ENCODE measurements at regions not wholly inside any gene's neighbourhood (a gene's known extent, or its start where the extent isn't known, plus 50 kb on each side); places are given as distances from the start of the nearest gene placed in this dataset.
"Not testable (repeated sequence)": the region's sequence is repeated elsewhere in the genome, so short reads cannot be mapped to it uniquely, and the experiment has no call there.

GRCh38 chr2:84306361-84306760 lies 152.7 kb downstream of the SUCLG1 start:
- peaks cover 49% of the 10 kb centered on the region for H3K27me3 ChIP-seq (replicated peaks; ENCODE audit: control insufficient read depth, insufficient read depth, low read length)
- no peaks in the 10 kb centered on the region for H3K36me3 ChIP-seq (ENCODE audit: control insufficient read depth, insufficient read depth, low read length, severe bottlenecking)
- no peaks in the 10 kb centered on the region for H3K4me1 ChIP-seq (ENCODE audit: control insufficient read depth, insufficient read depth, low read length)
- H3K9me3 ChIP-seq (ENCODE audit: control insufficient read depth, low read length), result peaks cover 11% of the 10 kb centered on the region
- no peak overlapping the region for H3K9ac ChIP-seq (ENCODE audit: low read length)
- no peak for DNase-seq (ENCODE audit: low read depth)
- no peak overlapping the region for H3K4me3 ChIP-seq (ENCODE audit: low read length)

DNA sequence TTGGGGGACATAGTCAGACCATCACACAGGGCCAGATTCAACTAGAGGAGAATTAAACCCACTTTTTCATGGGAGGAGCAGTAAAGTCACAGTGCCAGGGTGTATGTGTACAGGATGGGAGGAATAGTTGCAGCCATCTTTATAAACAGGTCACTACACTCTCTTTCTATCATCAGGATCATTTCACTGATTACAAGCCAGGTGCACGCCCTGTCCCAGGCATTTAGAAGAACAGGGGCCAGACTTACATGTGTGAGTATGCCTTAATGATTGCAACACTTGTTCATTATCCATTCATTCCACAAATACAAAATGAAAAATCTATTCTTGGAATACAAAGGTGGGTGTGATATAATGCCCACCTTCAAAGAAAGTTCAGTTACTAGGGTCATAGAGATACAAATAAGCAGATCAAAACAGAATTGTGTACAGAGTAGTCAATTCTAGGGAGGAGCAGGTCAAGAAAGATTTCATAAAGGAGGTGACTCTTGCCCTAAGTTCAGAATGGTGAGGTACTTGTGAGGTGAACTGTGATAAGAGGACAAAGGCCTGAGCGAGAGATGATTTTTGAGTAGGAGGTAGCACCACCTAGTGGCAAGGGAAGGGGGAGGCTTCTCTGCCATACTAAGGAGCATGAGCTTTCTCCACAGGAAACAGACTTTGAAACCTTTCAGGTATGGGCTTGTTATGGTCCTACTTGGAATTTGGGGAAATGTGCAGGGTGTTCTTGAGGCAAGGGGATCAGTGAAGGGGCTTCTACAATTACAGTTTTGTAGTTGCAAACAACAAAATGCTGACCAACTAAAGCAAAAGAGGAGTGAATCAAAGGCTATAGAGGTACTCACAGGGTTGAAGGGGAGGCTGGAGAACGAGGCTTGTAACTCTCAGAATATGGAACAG lies 156.3 kb downstream of the SUCLG1 start:
- H3K9ac ChIP-seq (ENCODE audit: low read length), result no peak overlapping the region
- H3K27me3 ChIP-seq (replicated peaks; ENCODE audit: control insufficient read depth, insufficient read depth, low read length), result peaks cover 37% of the 10 kb centered on the region
- no peak overlapping the region for H3K4me3 ChIP-seq (ENCODE audit: low read length)
- H3K9me3 ChIP-seq (ENCODE audit: control insufficient read depth, low read length), result peaks cover 11% of the 10 kb centered on the region
- H3K36me3 ChIP-seq (ENCODE audit: control insufficient read depth, insufficient read depth, low read length, severe bottlenecking), result no peaks in the 10 kb centered on the region
- DNase-seq (ENCODE audit: low read depth), result peak; percentile 68
- H3K4me1 ChIP-seq (ENCODE audit: control insufficient read depth, insufficient read depth, low read length), result no peaks in the 10 kb centered on the region

DNA sequence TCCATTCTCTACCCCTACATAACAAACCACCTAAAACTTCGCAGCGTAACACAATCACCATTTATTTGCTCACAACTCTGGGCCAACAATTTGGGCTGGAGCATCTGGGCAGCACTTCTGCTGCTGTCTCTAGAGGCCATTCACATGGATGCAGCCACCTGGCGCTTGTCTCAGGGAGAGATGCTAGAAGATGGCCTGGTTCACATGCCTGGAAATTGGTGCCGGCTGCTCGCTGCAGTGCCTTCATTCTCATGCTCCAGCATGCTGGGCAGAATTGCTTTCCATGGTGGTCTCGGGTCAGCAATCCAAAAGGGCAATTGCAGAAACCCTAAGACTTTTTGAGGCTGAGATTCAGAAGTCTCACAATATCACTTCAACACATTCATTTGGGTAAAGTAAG lies 157.4 kb downstream of the SUCLG1 start:
- H3K9me3 ChIP-seq (ENCODE audit: control insufficient read depth, low read length), result peaks cover 7% of the 10 kb centered on the region
- no peaks in the 10 kb centered on the region for H3K4me1 ChIP-seq (ENCODE audit: control insufficient read depth, insufficient read depth, low read length)
- peaks cover 34% of the 10 kb centered on the region for H3K27me3 ChIP-seq (replicated peaks; ENCODE audit: control insufficient read depth, insufficient read depth, low read length)
- no peaks in the 10 kb centered on the region for H3K36me3 ChIP-seq (ENCODE audit: control insufficient read depth, insufficient read depth, low read length, severe bottlenecking)
- H3K4me3 ChIP-seq (ENCODE audit: low read length), result no peak overlapping the region
- no peak for DNase-seq (ENCODE audit: low read depth)
- no peak overlapping the region for H3K9ac ChIP-seq (ENCODE audit: low read length)

- no peaks in the 10 kb centered on the region for H3K9me3 ChIP-seq (ENCODE audit: control insufficient read depth, low read length)
- H3K9ac ChIP-seq (ENCODE audit: low read length), result no peak overlapping the region
- DNase-seq (ENCODE audit: low read depth), result no peak
- no peaks in the 10 kb centered on the region for H3K4me1 ChIP-seq (ENCODE audit: control insufficient read depth, insufficient read depth, low read length)
- peaks cover 38% of the 10 kb centered on the region for H3K27me3 ChIP-seq (replicated peaks; ENCODE audit: control insufficient read depth, insufficient read depth, low read length)
- no peaks in the 10 kb centered on the region for H3K36me3 ChIP-seq (ENCODE audit: control insufficient read depth, insufficient read depth, low read length, severe bottlenecking)
- H3K4me3 ChIP-seq (ENCODE audit: low read length), result no peak overlapping the region
Observed at GRCh38 chr2:84300696-84301029, 158.4 kb downstream of the SUCLG1 start.

DNA sequence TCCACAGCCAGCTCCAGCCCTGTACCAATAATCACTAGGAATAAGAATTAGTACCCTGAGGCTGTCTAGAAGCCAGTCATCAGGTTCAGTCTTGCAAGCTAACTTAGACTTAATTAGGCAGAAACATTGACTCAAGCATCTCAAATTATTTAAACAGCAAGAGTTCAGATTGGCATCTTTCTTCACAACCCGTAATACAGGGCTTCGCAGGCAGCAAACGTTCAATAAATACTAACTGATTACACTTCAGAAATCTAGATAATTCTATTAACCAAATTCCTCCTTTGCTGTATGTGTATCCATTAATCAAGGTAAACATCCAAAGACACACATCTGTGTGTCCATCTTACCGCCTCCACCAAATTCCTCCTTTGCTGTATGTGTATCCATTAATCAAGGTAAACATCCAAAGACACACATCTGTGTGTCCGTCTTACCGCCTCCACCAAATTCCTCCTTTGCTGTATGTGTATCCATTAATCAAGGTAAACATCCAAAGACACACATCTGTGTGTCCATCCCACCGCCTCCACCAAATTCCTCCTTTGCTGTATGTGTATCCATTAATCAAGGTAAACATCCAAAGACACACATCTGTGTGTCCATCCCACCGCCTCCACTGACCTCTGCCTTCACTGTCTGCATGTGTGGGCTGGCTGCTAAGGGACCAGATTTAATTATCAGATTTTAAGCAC lies 158.9 kb downstream of the SUCLG1 start:
- not testable (repeated sequence) for H3K4me1 ChIP-seq (ENCODE audit: control insufficient read depth, insufficient read depth, low read length); DNase-seq (ENCODE audit: low read depth); H3K36me3 ChIP-seq (ENCODE audit: control insufficient read depth, insufficient read depth, low read length, severe bottlenecking); H3K9ac ChIP-seq (ENCODE audit: low read length); H3K4me3 ChIP-seq (ENCODE audit: low read length); H3K9me3 ChIP-seq (ENCODE audit: control insufficient read depth, low read length)
- H3K27me3 ChIP-seq (replicated peaks; ENCODE audit: control insufficient read depth, insufficient read depth, low read length), result peaks cover 39% of the 10 kb centered on the region

- H3K36me3 ChIP-seq (ENCODE audit: control insufficient read depth, insufficient read depth, low read length, severe bottlenecking), result no peaks in the 10 kb centered on the region
- H3K9me3 ChIP-seq (ENCODE audit: control insufficient read depth, low read length), result no peaks in the 10 kb centered on the region
- H3K4me1 ChIP-seq (ENCODE audit: control insufficient read depth, insufficient read depth, low read length), result no peaks in the 10 kb centered on the region
- peaks cover 39% of the 10 kb centered on the region for H3K27me3 ChIP-seq (replicated peaks; ENCODE audit: control insufficient read depth, insufficient read depth, low read length)
- H3K4me3 ChIP-seq (ENCODE audit: low read length), result no peak overlapping the region
- DNase-seq (ENCODE audit: low read depth), result no peak
- no peak overlapping the region for H3K9ac ChIP-seq (ENCODE audit: low read length)
Observed at GRCh38 chr2:84299211-84299775, 159.8 kb downstream of the SUCLG1 start.

- no peak for DNase-seq (ENCODE audit: low read depth)
- no peaks in the 10 kb centered on the region for H3K4me1 ChIP-seq (ENCODE audit: control insufficient read depth, insufficient read depth, low read length)
Observed at GRCh38 chr2:84297155-84297554, 161.9 kb downstream of the SUCLG1 start.

GRCh38 chr2:84293791-84294380 lies 165.2 kb downstream of the SUCLG1 start:
- Histone ChIP-seq H3K9me3 (ENCODE audit: control insufficient read depth, low read length) (peaks cover 3% of the 10 kb centered on the region), H3K4me3 (ENCODE audit: low read length) (no peak overlapping the region), H3K27me3 (replicated peaks; ENCODE audit: control insufficient read depth, insufficient read depth, low read length) (peaks cover 17% of the 10 kb centered on the region), H3K4me1 (ENCODE audit: control insufficient read depth, insufficient read depth, low read length) (no peaks in the 10 kb centered on the region), H3K9ac (ENCODE audit: low read length) (no peak overlapping the region), H3K36me3 (ENCODE audit: control insufficient read depth, insufficient read depth, low read length, severe bottlenecking) (no peaks in the 10 kb centered on the region)
- DNase-seq (ENCODE audit: low read depth), result no peak

More at GRCh38 chr2:84297155-84297554, 161.9 kb downstream of the SUCLG1 start:
- no peak overlapping the region for H3K4me3 ChIP-seq (ENCODE audit: low read length)
- no peak overlapping the region for H3K9ac ChIP-seq (ENCODE audit: low read length)
- H3K27me3 ChIP-seq (replicated peaks; ENCODE audit: control insufficient read depth, insufficient read depth, low read length), result peaks cover 31% of the 10 kb centered on the region
- H3K9me3 ChIP-seq (ENCODE audit: control insufficient read depth, low read length), result no peaks in the 10 kb centered on the region
- H3K36me3 ChIP-seq (ENCODE audit: control insufficient read depth, insufficient read depth, low read length, severe bottlenecking), result no peaks in the 10 kb centered on the region

GRCh38 chr2:84292545-84292944 lies 166.5 kb downstream of the SUCLG1 start:
- Histone ChIP-seq H3K4me3 (ENCODE audit: low read length) (no peak overlapping the region), H3K9ac (ENCODE audit: low read length) (no peak overlapping the region), H3K4me1 (ENCODE audit: control insufficient read depth, insufficient read depth, low read length) (no peaks in the 10 kb centered on the region), H3K36me3 (ENCODE audit: control insufficient read depth, insufficient read depth, low read length, severe bottlenecking) (no peaks in the 10 kb centered on the region), H3K27me3 (replicated peaks; ENCODE audit: control insufficient read depth, insufficient read depth, low read length) (peaks cover 7% of the 10 kb centered on the region), H3K9me3 (ENCODE audit: control insufficient read depth, low read length) (peaks cover 3% of the 10 kb centered on the region)
- no peak for DNase-seq (ENCODE audit: low read depth)

GRCh38 chr2:84290537-84290936 lies 168.5 kb downstream of the SUCLG1 start:
- H3K4me1 ChIP-seq (ENCODE audit: control insufficient read depth, insufficient read depth, low read length), result no peaks in the 10 kb centered on the region
- no peak overlapping the region for H3K4me3 ChIP-seq (ENCODE audit: low read length)
- H3K36me3 ChIP-seq (ENCODE audit: control insufficient read depth, insufficient read depth, low read length, severe bottlenecking), result no peaks in the 10 kb centered on the region
- peaks cover 3% of the 10 kb centered on the region for H3K9me3 ChIP-seq (ENCODE audit: control insufficient read depth, low read length)
- peaks cover 8% of the 10 kb centered on the region for H3K27me3 ChIP-seq (replicated peaks; ENCODE audit: control insufficient read depth, insufficient read depth, low read length)
- no peak overlapping the region for H3K9ac ChIP-seq (ENCODE audit: low read length)
- no peak for DNase-seq (ENCODE audit: low read depth)

DNA sequence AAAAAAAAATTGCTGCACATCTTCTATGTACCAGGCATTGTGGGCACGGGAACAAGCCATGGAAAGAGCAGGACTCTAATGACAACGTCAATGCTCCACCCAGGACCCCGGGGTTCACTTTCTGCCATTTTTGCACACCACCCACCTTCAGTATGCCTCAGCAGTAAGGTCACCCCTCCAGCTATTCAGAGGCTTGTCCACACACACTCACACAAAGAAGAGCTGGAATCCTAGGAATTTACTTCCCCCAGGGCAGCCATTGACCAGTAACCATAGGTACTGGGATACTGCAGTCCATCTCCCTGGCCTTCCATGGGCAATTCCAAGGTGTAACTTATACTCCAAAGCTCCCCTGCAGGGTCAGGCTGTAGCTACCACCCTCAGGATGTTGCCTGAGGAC lies 170.8 kb downstream of the SUCLG1 start:
- no peak overlapping the region for H3K9ac ChIP-seq (ENCODE audit: low read length)
- H3K4me3 ChIP-seq (ENCODE audit: low read length), result no peak overlapping the region
- no peaks in the 10 kb centered on the region for H3K36me3 ChIP-seq (ENCODE audit: control insufficient read depth, insufficient read depth, low read length, severe bottlenecking)
- H3K9me3 ChIP-seq (ENCODE audit: control insufficient read depth, low read length), result peaks cover 3% of the 10 kb centered on the region
- H3K27me3 ChIP-seq (replicated peaks; ENCODE audit: control insufficient read depth, insufficient read depth, low read length), result peaks cover 8% of the 10 kb centered on the region
- no peaks in the 10 kb centered on the region for H3K4me1 ChIP-seq (ENCODE audit: control insufficient read depth, insufficient read depth, low read length)
- DNase-seq (ENCODE audit: low read depth), result no peak
